HEK293 (cell line): ENCODE measurements at regions not wholly inside any gene's neighbourhood (a gene's known extent, or its start where the extent isn't known, plus 50 kb on each side); places are given as distances from the start of the nearest gene placed in this dataset.
A peak's percentile ranks its signal among the peaks of the same experiment; 100 is the strongest.

Experiments
- CTCF ChIA-PET: fragments of 350-600 bp; formaldehyde crosslinking; extraction: SDS; loops from one replicate; lab custom pipeline; 2021; ENCODE audit warnings: antibody characterized with exemption; lab: Yijun Ruan, JAX
- POLR2A ChIA-PET: fragments of 300-600 bp; formaldehyde crosslinking; extraction: SDS; loops from one replicate; lab custom pipeline; 2020; ENCODE audit warnings: antibody characterized with exemption, inconsistent platforms; lab: Yijun Ruan, JAX
- H3K27ac ChIP-seq: fragments of 200-500 bp; sonication (Bioruptor generic); 2 replicates; pipeline ENCODE4 v1.5.1; 2014; ENCODE audit warnings: low read depth, low read length, control low read depth, inconsistent platforms; ENCODE audit errors: extremely low read depth
- H3K36me3 ChIP-seq, 2 experiments: fragments of 200-500 bp in 1 of 2; sonication (Bioruptor generic) in 1 of 2; 1 replicate in 1 of 2; 2 replicates in 1 of 2; pipeline ENCODE4 v1.5.1; 2014 to 2017; ENCODE audit warnings: inconsistent platforms in 2 of 2, low read length in 2 of 2; ENCODE audit not compliant: control insufficient read depth in 2 of 2, insufficient read depth in 1 of 2
- H3K4me1 ChIP-seq: fragments of 200-500 bp; sonication (Bioruptor generic); 2 replicates; pipeline ENCODE4 v1.5.1; 2014; ENCODE audit warnings: mild to moderate bottlenecking, low read length, inconsistent platforms; ENCODE audit not compliant: control insufficient read depth, insufficient read depth
- H3K4me3 ChIP-seq: 2 replicates; pipeline ENCODE4 v1.5.1; 2011; ENCODE audit warnings: low read depth, mild to moderate bottlenecking, control low read depth, low read length, moderate library complexity
- H3K9me3 ChIP-seq: fragments of 200-500 bp; sonication (Bioruptor generic); 2 replicates; pipeline ENCODE4 v1.5.1; 2014; ENCODE audit warnings: low read depth, low read length, inconsistent platforms; ENCODE audit not compliant: control insufficient read depth, insufficient read depth
- BCL11B ChIP-seq: fragments of 450-650 bp; formaldehyde crosslinking; IDR thresholded peaks from 2 replicates; pipeline ENCODE4 v1.5.1; 2016; ENCODE audit warnings: low read depth, missing biosample characterization, missing genetic modification characterization
- EGR2 ChIP-seq: fragments of 450-650 bp; formaldehyde crosslinking; IDR thresholded peaks from 2 replicates; pipeline ENCODE4 v1.5.1; 2016; ENCODE audit warnings: low read depth, missing biosample characterization, missing genetic modification characterization
- HOXC10 ChIP-seq: sonication (generic); formaldehyde crosslinking; IDR thresholded peaks from 2 replicates; pipeline ENCODE4 v1.8.1; 2023; ENCODE audit warnings: mild to moderate bottlenecking, missing genetic modification reagents
- PATZ1 ChIP-seq: fragments of 450-650 bp; formaldehyde crosslinking; IDR thresholded peaks from 2 replicates; pipeline ENCODE4 v1.5.1; 2016; ENCODE audit warnings: missing biosample characterization, missing genetic modification characterization
- PBX3 ChIP-seq: sonication (generic); formaldehyde crosslinking; IDR thresholded peaks from 2 replicates; pipeline ENCODE4 v1.8.1; 2022; ENCODE audit warnings: mild to moderate bottlenecking, moderate library complexity, missing genetic modification reagents
- PRDM1 ChIP-seq: fragments of 450-650 bp; formaldehyde crosslinking; IDR thresholded peaks from 2 replicates; pipeline ENCODE4; 2016; ENCODE audit warnings: missing biosample characterization, missing genetic modification characterization
- SP2 ChIP-seq: fragments of 450-650 bp; formaldehyde crosslinking; IDR thresholded peaks from 2 replicates; pipeline ENCODE4 v1.5.1; 2016; ENCODE audit warnings: missing biosample characterization, missing genetic modification characterization
- SP3 ChIP-seq: fragments of 450-650 bp; formaldehyde crosslinking; IDR thresholded peaks from 2 replicates; pipeline ENCODE4 v1.5.1; 2016; ENCODE audit warnings: missing biosample characterization, missing genetic modification characterization
- SP7 ChIP-seq: fragments of 450-650 bp; formaldehyde crosslinking; IDR thresholded peaks from 2 replicates; pipeline ENCODE4 v1.5.1; 2016; ENCODE audit warnings: missing biosample characterization, missing genetic modification characterization
- ZFHX2 ChIP-seq: fragments of 450-650 bp; formaldehyde crosslinking; conservative IDR thresholded peaks from 2 replicates; pipeline ENCODE4 v1.5.1; 2016; ENCODE audit warnings: missing biosample characterization, missing genetic modification characterization
- ZNF175 ChIP-seq: fragments of 450-650 bp; formaldehyde crosslinking; IDR thresholded peaks from 2 replicates; pipeline ENCODE4 v1.5.1; 2016; ENCODE audit warnings: missing biosample characterization, missing genetic modification characterization
- ZNF202 ChIP-seq: fragments of 450-650 bp; formaldehyde crosslinking; IDR thresholded peaks from 2 replicates; pipeline ENCODE4 v1.5.1; 2016; ENCODE audit warnings: missing biosample characterization, missing genetic modification characterization, borderline replicate concordance
- ZNF324 ChIP-seq: fragments of 450-650 bp; formaldehyde crosslinking; IDR thresholded peaks from 2 replicates; pipeline ENCODE4 v1.5.1; 2016; ENCODE audit warnings: missing biosample characterization, missing genetic modification characterization
- ZNF423 ChIP-seq: fragments of 450-650 bp; formaldehyde crosslinking; IDR thresholded peaks from 2 replicates; pipeline ENCODE4 v1.5.1; 2016; ENCODE audit warnings: missing biosample characterization, missing genetic modification characterization
- ZNF596 ChIP-seq: fragments of 450-650 bp; IDR thresholded peaks from 2 replicates; pipeline ENCODE4 v1.5.0; 2018; ENCODE audit warnings: missing biosample characterization, mild to moderate bottlenecking, missing genetic modification characterization, moderate library complexity
- ZNF623 ChIP-seq: fragments of 450-650 bp; formaldehyde crosslinking; IDR thresholded peaks from 2 replicates; pipeline ENCODE4 v1.5.1; 2016; ENCODE audit warnings: missing biosample characterization, missing genetic modification characterization
- ZNF654 ChIP-seq: fragments of 450-650 bp; formaldehyde crosslinking; IDR thresholded peaks from 2 replicates; pipeline ENCODE4 v1.5.1; 2016; ENCODE audit warnings: low read depth, missing biosample characterization, missing genetic modification characterization
- ZNF792 ChIP-seq: fragments of 450-650 bp; formaldehyde crosslinking; IDR thresholded peaks from 2 replicates; pipeline ENCODE4 v1.5.1; 2016; ENCODE audit warnings: missing biosample characterization, missing genetic modification characterization
- ZNF837 ChIP-seq: fragments of 450-650 bp; formaldehyde crosslinking; IDR thresholded peaks from 2 replicates; pipeline ENCODE4 v1.5.1; 2016; ENCODE audit warnings: missing biosample characterization, missing genetic modification characterization
- ZSCAN16 ChIP-seq: fragments of 450-650 bp; formaldehyde crosslinking; IDR thresholded peaks from 2 replicates; pipeline ENCODE4 v1.5.1; 2016; ENCODE audit warnings: missing biosample characterization, missing genetic modification characterization
- TF ChIP-seq, protein P1 (sequence below): fragments of 450-650 bp; formaldehyde crosslinking; IDR thresholded peaks from 2 replicates; pipeline ENCODE4 v1.5.1; 2016; ENCODE audit warnings: missing biosample characterization, missing genetic modification characterization
- TF ChIP-seq, protein P2 (sequence below): fragments of 450-650 bp; formaldehyde crosslinking; IDR thresholded peaks from 2 replicates; pipeline ENCODE4 v1.5.1; 2017; ENCODE audit warnings: missing biosample characterization, missing genetic modification characterization

DNA sequence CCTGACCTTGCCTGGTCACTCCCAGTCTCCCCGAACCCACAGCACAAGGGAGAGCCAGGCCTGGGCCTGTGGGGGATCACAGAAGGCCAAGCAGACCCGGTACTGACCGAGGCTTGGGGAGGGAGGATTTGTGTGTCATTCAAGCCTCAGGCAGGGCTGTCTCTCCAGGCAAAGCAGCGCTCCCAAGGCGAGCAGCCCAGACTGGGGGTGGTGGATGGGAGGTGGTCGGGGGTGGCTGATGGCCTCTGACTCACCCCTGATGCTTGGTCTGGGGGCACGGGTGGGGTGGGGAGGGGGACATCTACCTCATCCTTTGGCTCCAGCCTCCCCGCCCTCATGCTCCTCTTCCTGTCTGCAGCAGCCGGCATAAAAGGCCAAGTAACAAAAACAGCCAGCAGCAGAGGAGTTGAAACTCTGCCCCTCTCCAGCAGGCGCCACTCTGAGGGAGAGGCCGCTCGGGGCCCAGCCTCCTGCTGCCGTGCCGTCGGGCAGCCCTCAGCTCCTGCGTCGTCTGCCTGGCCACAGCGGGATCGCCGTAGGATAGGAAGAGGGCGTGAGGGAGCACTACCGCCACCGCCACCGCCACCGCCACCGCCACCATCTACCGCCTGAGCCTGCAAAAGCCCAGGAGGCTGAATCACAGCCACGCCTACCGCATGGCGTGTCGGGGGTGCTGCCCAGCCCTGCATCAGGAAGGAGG lies 166.0 kb downstream of the OLFM1 start:
- no peaks in the 10 kb centered on the region for H3K36me3 ChIP-seq
- no peaks in the 10 kb centered on the region for H3K9me3 ChIP-seq
- ChIA-PET POLR2A (no interaction called here), CTCF (interaction anchor here (0.7 kb wide), 1 partner anchor 41 kb away, joined by 3 read pairs; no protein-coding TSS in a partner anchor)
- TF ChIP-seq EGR2 (tag by site-specific recombination) (peak; percentile 29; the same call in 1 of the 2 replicates), ZFHX2 (tag by site-specific recombination) (peak; percentile 33; the same call in 1 of the 2 replicates), ZSCAN16 (no peak)
- H3K27ac ChIP-seq = no peak overlapping the region
- H3K4me1 ChIP-seq = no peaks in the 10 kb centered on the region
- H3K4me3 ChIP-seq = no peak overlapping the region

DNA sequence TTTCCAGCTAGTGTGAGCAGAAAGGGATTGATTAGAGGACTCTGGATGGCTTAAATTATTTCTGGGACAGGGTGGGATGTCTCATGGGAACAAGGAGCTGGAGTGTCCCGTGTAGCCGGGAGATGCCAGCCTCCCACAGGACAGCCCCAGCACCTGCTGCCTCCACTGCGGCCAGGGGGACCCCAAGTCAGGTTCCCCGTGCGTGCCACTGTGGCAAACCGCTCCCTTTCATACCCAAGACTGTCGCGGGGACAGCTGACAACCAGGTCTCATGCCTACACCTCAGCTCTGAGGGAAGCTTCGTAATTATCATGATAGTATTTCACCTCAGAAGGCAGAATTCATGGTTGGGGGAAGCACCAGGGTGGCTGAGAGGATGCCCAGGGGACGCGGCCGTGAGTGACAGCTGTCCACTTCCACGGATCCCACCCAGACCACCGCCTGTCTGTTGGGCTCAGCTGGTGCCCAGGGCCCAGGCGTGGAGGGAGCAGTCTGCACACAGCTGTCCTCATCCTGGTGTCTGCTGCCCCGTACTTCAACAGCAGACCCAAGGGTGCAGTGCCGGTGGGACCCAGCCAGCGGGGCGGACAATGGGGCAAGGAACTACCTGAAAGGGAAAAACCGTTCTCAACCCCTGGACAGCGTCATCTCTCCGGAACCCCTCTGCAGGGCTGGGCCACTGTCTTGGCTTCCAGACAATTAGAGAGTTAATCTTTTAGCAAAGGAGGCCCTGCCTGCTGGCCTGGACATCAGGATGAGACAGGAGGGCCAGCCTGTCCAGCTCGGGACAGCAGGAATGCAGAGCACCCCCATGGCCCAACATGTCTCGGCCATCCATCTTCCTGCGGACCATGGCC lies 166.9 kb downstream of the OLFM1 start:
- H3K4me3 ChIP-seq = no peak overlapping the region
- H3K4me1 ChIP-seq = no peaks in the 10 kb centered on the region
- TF ChIP-seq ZNF202 (tag by site-specific recombination) (no peak), ZNF423 (tag by site-specific recombination) (no peak), PRDM1 (no peak), ZNF837 (tag by site-specific recombination) (no peak), ZNF792 (tag by site-specific recombination) (no peak), SP3 (tag by site-specific recombination) (no peak), PATZ1 (tag by site-specific recombination) (no peak), ZNF175 (tag by site-specific recombination) (no peak), ZNF324 (tag by site-specific recombination) (no peak), ZNF654 (tag by site-specific recombination) (no peak), ZNF623 (tag by site-specific recombination) (no peak), PBX3 (no peak), SP2 (tag by site-specific recombination) (no peak), SP7 (tag by site-specific recombination) (no peak), HOXC10 (CRISPR knock-in tag) (no peak), BCL11B (tag by site-specific recombination) (no peak), ZNF596 (tag by site-specific recombination) (no peak)
- TF ChIP-seq, protein P1, sequence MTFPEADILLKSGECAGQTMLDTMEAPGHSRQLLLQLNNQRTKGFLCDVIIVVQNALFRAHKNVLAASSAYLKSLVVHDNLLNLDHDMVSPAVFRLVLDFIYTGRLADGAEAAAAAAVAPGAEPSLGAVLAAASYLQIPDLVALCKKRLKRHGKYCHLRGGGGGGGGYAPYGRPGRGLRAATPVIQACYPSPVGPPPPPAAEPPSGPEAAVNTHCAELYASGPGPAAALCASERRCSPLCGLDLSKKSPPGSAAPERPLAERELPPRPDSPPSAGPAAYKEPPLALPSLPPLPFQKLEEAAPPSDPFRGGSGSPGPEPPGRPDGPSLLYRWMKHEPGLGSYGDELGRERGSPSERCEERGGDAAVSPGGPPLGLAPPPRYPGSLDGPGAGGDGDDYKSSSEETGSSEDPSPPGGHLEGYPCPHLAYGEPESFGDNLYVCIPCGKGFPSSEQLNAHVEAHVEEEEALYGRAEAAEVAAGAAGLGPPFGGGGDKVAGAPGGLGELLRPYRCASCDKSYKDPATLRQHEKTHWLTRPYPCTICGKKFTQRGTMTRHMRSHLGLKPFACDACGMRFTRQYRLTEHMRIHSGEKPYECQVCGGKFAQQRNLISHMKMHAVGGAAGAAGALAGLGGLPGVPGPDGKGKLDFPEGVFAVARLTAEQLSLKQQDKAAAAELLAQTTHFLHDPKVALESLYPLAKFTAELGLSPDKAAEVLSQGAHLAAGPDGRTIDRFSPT = no peak
- TF ChIP-seq, protein P2, sequence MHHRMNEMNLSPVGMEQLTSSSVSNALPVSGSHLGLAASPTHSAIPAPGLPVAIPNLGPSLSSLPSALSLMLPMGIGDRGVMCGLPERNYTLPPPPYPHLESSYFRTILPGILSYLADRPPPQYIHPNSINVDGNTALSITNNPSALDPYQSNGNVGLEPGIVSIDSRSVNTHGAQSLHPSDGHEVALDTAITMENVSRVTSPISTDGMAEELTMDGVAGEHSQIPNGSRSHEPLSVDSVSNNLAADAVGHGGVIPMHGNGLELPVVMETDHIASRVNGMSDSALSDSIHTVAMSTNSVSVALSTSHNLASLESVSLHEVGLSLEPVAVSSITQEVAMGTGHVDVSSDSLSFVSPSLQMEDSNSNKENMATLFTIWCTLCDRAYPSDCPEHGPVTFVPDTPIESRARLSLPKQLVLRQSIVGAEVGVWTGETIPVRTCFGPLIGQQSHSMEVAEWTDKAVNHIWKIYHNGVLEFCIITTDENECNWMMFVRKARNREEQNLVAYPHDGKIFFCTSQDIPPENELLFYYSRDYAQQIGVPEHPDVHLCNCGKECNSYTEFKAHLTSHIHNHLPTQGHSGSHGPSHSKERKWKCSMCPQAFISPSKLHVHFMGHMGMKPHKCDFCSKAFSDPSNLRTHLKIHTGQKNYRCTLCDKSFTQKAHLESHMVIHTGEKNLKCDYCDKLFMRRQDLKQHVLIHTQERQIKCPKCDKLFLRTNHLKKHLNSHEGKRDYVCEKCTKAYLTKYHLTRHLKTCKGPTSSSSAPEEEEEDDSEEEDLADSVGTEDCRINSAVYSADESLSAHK (tag by site-specific recombination) = no peak
- no peaks in the 10 kb centered on the region for H3K9me3 ChIP-seq
- CTCF ChIA-PET = no interaction called here
- H3K36me3 ChIP-seq = no peaks in the 10 kb centered on the region
- POLR2A ChIA-PET = no interaction called here
- H3K27ac ChIP-seq = no peak overlapping the region
